Stimulated activated CD4-positive, alpha-beta T cell treated with anti-CD3 and anti-CD28 coated beads, TNF-alpha, amount 100 ng/mL, for 1 hour (primary cell): ENCODE measurements at regions not wholly inside any gene's neighbourhood (a gene's known extent, or its start where the extent isn't known, plus 50 kb on each side); places are given as distances from the start of the nearest gene placed in this dataset.

Experiments used
- DNase-seq, 3 donors: peaks; one replicate each; pipeline ENCODE4 v3.0.0-alpha.2; 2020; ENCODE audit warnings: low read depth in 3 of 3, low spot score in 1 of 3

GRCh38 chr6:145034664-145035063 lies 700.7 kb downstream of the EPM2A start:
- no peak for DNase-seq

GRCh38 chr6:145036236-145036635 lies 699.1 kb downstream of the EPM2A start:
- DNase-seq: no peak

- DNase-seq: no peak
Observed at GRCh38 chr6:145036848-145037567, 698.3 kb downstream of the EPM2A start.

- no peak for DNase-seq
Observed at GRCh38 chr6:145042559-145042958, 692.8 kb downstream of the EPM2A start.

GRCh38 chr6:145043926-145044500 lies 691.3 kb downstream of the EPM2A start:
- no peak for DNase-seq

GRCh38 chr6:145044641-145045246 lies 690.6 kb downstream of the EPM2A start:
- no peak for DNase-seq

- no peak for DNase-seq
Observed at GRCh38 chr6:145045582-145045981, 689.7 kb downstream of the EPM2A start.

- no peak for DNase-seq
Observed at GRCh38 chr6:145047891-145048290, 687.4 kb downstream of the EPM2A start.

GRCh38 chr6:145051661-145052060 lies 683.7 kb downstream of the EPM2A start:
- no peak for DNase-seq

- no peak for DNase-seq
Observed at GRCh38 chr6:145055567-145055966, 679.8 kb downstream of the EPM2A start.

- DNase-seq: no peak
Observed at GRCh38 chr6:145060714-145061113, 674.6 kb downstream of the EPM2A start.

- DNase-seq: no peak
Observed at GRCh38 chr6:145063091-145063490, 672.2 kb downstream of the EPM2A start.

- DNase-seq: no peak
Observed at GRCh38 chr6:145067430-145067829, 667.9 kb downstream of the EPM2A start.

- no peak for DNase-seq
Observed at GRCh38 chr6:145068577-145068976, 666.7 kb downstream of the EPM2A start.

GRCh38 chr6:145069966-145070365 lies 665.4 kb downstream of the EPM2A start:
- DNase-seq: no peak

GRCh38 chr6:145070791-145071190 lies 664.5 kb downstream of the EPM2A start:
- DNase-seq: no peak

GRCh38 chr6:145071836-145072235 lies 663.5 kb downstream of the EPM2A start:
- no peak for DNase-seq

GRCh38 chr6:145073811-145074210 lies 661.5 kb downstream of the EPM2A start:
- DNase-seq: no peak

GRCh38 chr6:145074805-145075204 lies 660.5 kb downstream of the EPM2A start:
- no peak for DNase-seq

GRCh38 chr6:145075425-145075824 lies 659.9 kb downstream of the EPM2A start:
- no peak for DNase-seq

- DNase-seq: no peak
Observed at GRCh38 chr6:145076115-145076841, 659.0 kb downstream of the EPM2A start.

- DNase-seq: no peak
Observed at GRCh38 chr6:145077382-145077781, 657.9 kb downstream of the EPM2A start.
